Coronary artery (tissue), 2 donors: ENCODE measurements at regions not wholly inside any gene's neighbourhood (a gene's known extent, or its start where the extent isn't known, plus 50 kb on each side); places are given as distances from the start of the nearest gene placed in this dataset.

Experiments
- DNase-seq: peaks from one replicate; pipeline ENCODE4 v3.0.0-alpha.2; 2017; ENCODE audit warnings: low spot score
- H3K27ac ChIP-seq, 2 donors: fragments of 200-600 bp; sonication (generic); one replicate each; pipeline ENCODE4 v1.5.1; 2016 to 2019
- H3K4me3 ChIP-seq: fragments of 200-600 bp; sonication (generic); 2 replicates; pipeline ENCODE4 v1.5.1; 2016; ENCODE audit warnings: mild to moderate bottlenecking, moderate library complexity
- CTCF ChIP-seq: fragments of 200-600 bp; sonication (generic); IDR thresholded peaks from one replicate; pipeline ENCODE4 v1.5.1; 2019; ENCODE audit warnings: antibody characterized with exemption

- Histone ChIP-seq H3K4me3 (no peak overlapping the region), H3K27ac (no peak overlapping the region)
- TF ChIP-seq CTCF, result no peak
- DNase-seq, result no peak
Observed at GRCh38 chr4:18934197-18934596, 912.6 kb upstream of the LCORL start.

GRCh38 chr4:18932730-18933339 is 911.3 kb upstream of the LCORL start:
- no peak for TF ChIP-seq CTCF
- DNase-seq, result no peak
- no peak overlapping the region for H3K4me3 ChIP-seq
- no peak overlapping the region for H3K27ac ChIP-seq

- TF ChIP-seq CTCF, result no peak
- Histone ChIP-seq H3K27ac (no peak overlapping the region), H3K4me3 (no peak overlapping the region)
- DNase-seq, result no peak
Observed at GRCh38 chr4:18931643-18932377, 910.3 kb upstream of the LCORL start.

- no peak overlapping the region for H3K27ac ChIP-seq
- TF ChIP-seq CTCF, result no peak
- no peak for DNase-seq
- no peak overlapping the region for H3K4me3 ChIP-seq
Observed at GRCh38 chr4:18930487-18930886, 908.9 kb upstream of the LCORL start.

GRCh38 chr4:18923496-18924161 is 902.1 kb upstream of the LCORL start:
- TF ChIP-seq CTCF, result no peak
- Histone ChIP-seq H3K27ac (no peak overlapping the region), H3K4me3 (no peak overlapping the region)
- DNase-seq, result no peak

- Histone ChIP-seq H3K27ac (no peak overlapping the region), H3K4me3 (no peak overlapping the region)
- DNase-seq, result no peak
- no peak for TF ChIP-seq CTCF
Observed at GRCh38 chr4:18917689-18918088, 896.1 kb upstream of the LCORL start.
